ENCODE measurements at regions not wholly inside any gene's neighbourhood (a gene's known extent, or its start where the extent isn't known, plus 50 kb on each side); places are given as distances from the start of the nearest gene placed in this dataset.

DNA sequence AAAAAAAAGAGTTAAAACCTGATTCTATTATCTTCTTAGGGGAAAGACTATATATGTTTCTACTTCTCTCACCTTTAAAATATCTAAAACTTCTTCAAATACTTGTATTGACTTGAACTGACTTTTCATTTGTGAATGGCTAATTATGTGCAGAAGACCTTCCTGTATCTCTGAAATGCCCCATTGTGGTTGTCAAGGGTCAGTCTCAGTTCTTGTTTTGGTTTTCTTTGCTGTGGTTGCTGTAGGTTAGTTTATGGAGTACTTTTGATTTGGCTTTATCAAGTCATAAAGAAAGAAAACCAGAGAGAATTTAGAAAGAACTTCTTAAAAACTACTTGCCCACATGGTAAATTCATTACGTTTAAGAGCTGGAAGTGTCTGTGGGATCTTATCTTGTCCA lies 345.3 kb upstream of the POU1F1 start:
- Histone ChIP-seq H3K36me3 (no peaks in the 10 kb centered on the region), H3K27me3 (no peaks in the 10 kb centered on the region), H3K4me3 (no peak overlapping the region), H3K4me1 (no peaks in the 10 kb centered on the region), H3K27ac (no peak overlapping the region), H3K9me3 (no peaks in the 10 kb centered on the region)
- TF ChIP-seq POLR2AphosphoS5 (IDR thresholded peaks at IDR 0.05) (no peak), POLR2A (IDR thresholded peaks at IDR 0.05) (no peak), CTCF (IDR thresholded peaks at IDR 0.05) (no peak), EP300 (IDR thresholded peaks at IDR 0.05) (no peak)
- 75 to 85% methylated on average over 1 of the region's 1 CpG for WGBS, 2 donors
- ATAC-seq (ENCODE audit: low FRiP score in 2 of 2) (no peak), DNase-seq (no peak)

GRCh38 chr3:87615506-87615905 lies 339.1 kb upstream of the POU1F1 start:
- Histone ChIP-seq H3K36me3 (no peaks in the 10 kb centered on the region), H3K27me3 (no peaks in the 10 kb centered on the region), H3K4me3 (no peak overlapping the region), H3K9me3 (peaks cover 4 to 13% (median 12%) of the 10 kb centered on the region in 4 donors), H3K4me1 (no peaks in the 10 kb centered on the region), H3K27ac (no peak overlapping the region)
- 73 to 77% methylated on average over 4 of the region's 4 CpGs for whole genome bisulfite sequencing, 2 donors
- TF ChIP-seq POLR2AphosphoS5 (IDR thresholded peaks at IDR 0.05) = no peak
- no peak for TF ChIP-seq EP300 (IDR thresholded peaks at IDR 0.05)
- TF ChIP-seq CTCF (IDR thresholded peaks at IDR 0.05) = no peak
- no peak for TF ChIP-seq POLR2A (IDR thresholded peaks at IDR 0.05)
- ATAC-seq (ENCODE audit: low FRiP score in 2 of 2) (no peak), DNase-seq (no peak)

DNA sequence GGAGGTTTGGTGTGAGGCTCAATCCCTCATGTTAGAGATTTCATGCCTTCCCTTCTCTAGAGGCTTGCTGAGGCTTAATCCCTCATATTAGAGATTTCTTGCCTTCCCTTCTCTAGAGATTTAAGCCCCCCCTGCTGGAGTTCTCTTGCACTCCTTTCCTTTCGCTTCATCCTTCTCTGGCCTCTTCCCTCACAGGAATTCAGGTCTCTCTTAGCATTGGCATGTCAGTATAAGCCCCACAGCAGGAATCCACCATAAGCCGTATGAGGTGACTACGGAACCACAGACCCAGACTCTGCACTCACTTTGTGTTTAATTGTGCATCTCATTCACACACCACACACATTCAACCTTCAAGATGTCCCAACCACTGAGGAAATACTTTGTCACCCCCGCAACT lies 338.6 kb upstream of the POU1F1 start:
- no peaks in the 10 kb centered on the region for H3K36me3 ChIP-seq
- TF ChIP-seq POLR2A (IDR thresholded peaks at IDR 0.05) = no peak
- no peak for TF ChIP-seq EP300 (IDR thresholded peaks at IDR 0.05)
- no peak overlapping the region for H3K27ac ChIP-seq
- H3K9me3 ChIP-seq = peaks cover 4 to 13% (median 12%) of the 10 kb centered on the region in 4 donors
- H3K4me3 ChIP-seq = no peak overlapping the region
- H3K27me3 ChIP-seq = no peaks in the 10 kb centered on the region
- 95% methylated on average over 4 of the region's 4 CpGs for WGBS, 2 donors
- H3K4me1 ChIP-seq = no peaks in the 10 kb centered on the region
- no peak for DNase-seq
- no peak for ATAC-seq (ENCODE audit: low FRiP score in 2 of 2)

DNA sequence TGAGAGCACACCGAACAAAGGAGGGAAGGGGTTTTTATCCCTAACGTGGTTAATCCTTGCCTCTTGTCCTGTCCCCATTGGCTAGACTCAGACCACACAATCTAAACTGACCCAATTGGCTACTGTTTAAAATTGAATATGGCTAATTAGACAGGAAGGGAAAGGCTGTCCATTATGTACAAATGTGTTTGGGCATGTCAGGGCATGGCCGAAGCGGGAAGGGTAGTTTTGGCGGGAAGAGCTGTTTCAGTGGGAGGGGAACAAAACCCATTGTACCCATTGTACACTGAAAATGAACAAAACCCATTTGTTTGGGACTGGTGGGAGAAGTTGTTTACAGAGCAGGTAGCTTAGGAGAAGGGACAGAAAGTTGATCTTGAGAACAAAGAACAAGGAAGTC lies 330.9 kb upstream of the POU1F1 start:
- H3K9me3 ChIP-seq = peaks cover 0 to 12% (median 7%) of the 10 kb centered on the region in 4 donors
- H3K4me3 ChIP-seq = no peak overlapping the region
- H3K27me3 ChIP-seq = no peaks in the 10 kb centered on the region
- 89 to 95% methylated on average over 5 of the region's 5 CpGs for WGBS, 2 donors
- TF ChIP-seq EP300 (IDR thresholded peaks at IDR 0.05) (no peak), POLR2AphosphoS5 (IDR thresholded peaks at IDR 0.05) (no peak), POLR2A (IDR thresholded peaks at IDR 0.05) (no peak), CTCF (IDR thresholded peaks at IDR 0.05) (no peak)
- ATAC-seq (ENCODE audit: low FRiP score in 2 of 2) (no peak), DNase-seq (no peak)
- no peaks in the 10 kb centered on the region for H3K36me3 ChIP-seq
- H3K27ac ChIP-seq = no peak overlapping the region
- H3K4me1 ChIP-seq = no peaks in the 10 kb centered on the region

DNA sequence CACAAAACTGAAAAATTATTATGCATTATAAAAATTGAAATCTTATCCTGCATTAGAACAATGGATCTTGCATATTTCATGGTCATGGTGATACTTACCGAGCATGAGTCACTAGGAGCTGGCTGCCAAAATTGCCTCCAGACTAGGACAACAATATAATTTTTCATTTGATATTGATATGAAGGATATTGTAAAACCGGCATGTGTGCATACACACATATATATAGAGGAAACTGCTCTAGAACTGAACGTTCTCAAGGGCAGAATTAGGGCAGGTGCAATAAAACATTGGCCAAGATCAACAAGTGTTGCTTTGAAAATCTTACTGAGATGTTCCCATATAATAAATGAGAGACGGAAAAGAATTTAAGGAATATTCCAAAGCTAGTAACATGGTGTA lies 319.4 kb upstream of the POU1F1 start:
- TF ChIP-seq POLR2A (IDR thresholded peaks at IDR 0.05) (no peak), POLR2AphosphoS5 (IDR thresholded peaks at IDR 0.05) (no peak), EP300 (IDR thresholded peaks at IDR 0.05) (no peak)
- H3K36me3 ChIP-seq = no peaks in the 10 kb centered on the region
- no peaks in the 10 kb centered on the region for H3K4me1 ChIP-seq
- peaks cover 0 to 8% (median 0%) of the 10 kb centered on the region in 4 donors for H3K9me3 ChIP-seq
- no peak overlapping the region for H3K4me3 ChIP-seq
- DNase-seq (no peak), ATAC-seq (ENCODE audit: low FRiP score in 2 of 2) (no peak)
- H3K27me3 ChIP-seq = no peaks in the 10 kb centered on the region
- 76 to 81% methylated on average over 4 of the region's 4 CpGs for WGBS, 2 donors
- no peak overlapping the region for H3K27ac ChIP-seq

DNA sequence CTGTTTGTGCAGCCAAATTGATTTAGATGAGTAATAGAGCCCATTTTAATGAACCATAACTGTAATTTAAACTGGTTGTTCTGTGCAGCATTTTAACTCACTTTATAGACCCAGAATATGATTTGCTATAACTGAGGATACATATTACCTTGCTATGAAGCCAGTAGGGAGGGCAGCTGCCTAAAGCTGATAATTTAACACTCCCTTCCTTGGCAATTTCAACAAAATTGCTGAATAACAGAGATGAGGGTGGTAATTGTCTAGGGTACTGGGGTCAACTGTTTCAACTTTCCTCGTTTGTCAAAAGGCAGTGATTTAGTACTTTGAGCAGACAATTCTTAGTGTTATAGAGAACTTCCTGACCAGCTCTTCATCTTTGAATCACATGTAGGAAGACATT lies 304.9 kb upstream of the POU1F1 start:
- H3K9me3 ChIP-seq = no peaks in the 10 kb centered on the region
- DNase-seq (no peak), ATAC-seq (ENCODE audit: low FRiP score in 2 of 2) (no peak)
- H3K36me3 ChIP-seq = no peaks in the 10 kb centered on the region
- no peaks in the 10 kb centered on the region for H3K4me1 ChIP-seq
- 44 to 64% methylated on average over 1 of the region's 1 CpG for WGBS, 2 donors
- H3K4me3 ChIP-seq = no peak overlapping the region
- TF ChIP-seq POLR2AphosphoS5 (IDR thresholded peaks at IDR 0.05) = no peak
- no peak for TF ChIP-seq EP300 (IDR thresholded peaks at IDR 0.05)
- no peak overlapping the region for H3K27ac ChIP-seq
- no peaks in the 10 kb centered on the region for H3K27me3 ChIP-seq
